Gastroesophageal sphincter (tissue), 3 donors: ENCODE measurements at regions not wholly inside any gene's neighbourhood (a gene's known extent, or its start where the extent isn't known, plus 50 kb on each side); places are given as distances from the start of the nearest gene placed in this dataset.

Experiments used
- CTCF ChIP-seq, 4 experiments: fragments of 200-600 bp in 2 of 4; fragments of 450-650 bp in 2 of 4; sonication (generic) in 1 of 4; IDR thresholded peaks; one replicate each; pipeline ENCODE4 v1.5.1; 2017 to 2019; ENCODE audit warnings: antibody characterized with exemption in 4 of 4, mild to moderate bottlenecking in 2 of 4, moderate library complexity in 2 of 4
- EP300 ChIP-seq: sonication (generic); formaldehyde crosslinking; IDR thresholded peaks from one replicate; pipeline ENCODE4 v1.6.1; 2017; ENCODE audit warnings: antibody characterized with exemption, mild to moderate bottlenecking
- POLR2A ChIP-seq, 2 donors: fragments of 450-650 bp; IDR thresholded peaks; one replicate each; pipeline ENCODE4 v1.6.1; 2017; ENCODE audit warnings: antibody characterized with exemption in 2 of 2, mild to moderate bottlenecking in 2 of 2, moderate library complexity in 1 of 2

DNA sequence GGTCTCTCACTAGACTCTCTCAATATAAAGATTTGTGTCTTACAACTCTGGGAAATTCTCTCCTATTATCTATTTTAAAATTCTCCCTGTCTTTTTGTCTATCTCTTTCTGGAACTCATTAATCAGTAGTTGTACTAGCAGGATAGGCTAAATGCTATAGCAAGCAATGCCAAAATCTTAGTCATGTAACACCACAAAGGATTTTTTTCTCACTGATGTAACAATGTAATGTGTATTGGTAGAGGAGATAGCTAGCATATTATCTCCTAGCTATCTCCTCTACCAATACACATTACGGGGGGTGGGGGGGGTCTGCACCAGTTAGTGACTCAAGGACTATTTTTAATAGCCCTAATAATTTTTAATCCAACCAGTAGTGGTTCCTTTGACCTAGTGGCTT lies 225.4 kb downstream of the KLHL28 start:
- TF ChIP-seq CTCF (IDR thresholded peaks at IDR 0.05) (no peak), POLR2A (IDR thresholded peaks at IDR 0.05) (no peak), EP300 (no peak)
